Heart left ventricle (tissue), 13 donors: ENCODE measurements at regions not wholly inside any gene's neighbourhood (a gene's known extent, or its start where the extent isn't known, plus 50 kb on each side); places are given as distances from the start of the nearest gene placed in this dataset.

Source experiments
- POLR2A ChIP-seq, 2 donors: fragments of 450-650 bp; IDR thresholded peaks; one replicate each; pipeline ENCODE4 v1.6.1; 2017; ENCODE audit warnings: antibody characterized with exemption in 2 of 2, mild to moderate bottlenecking in 2 of 2, moderate library complexity in 2 of 2
- TF ChIP-seq, protein P1 (sequence below), 12 donors: fragments of 200-600 bp; sonication (generic) in 4 of 12; IDR thresholded peaks; one replicate each; pipeline versions ENCODE4 v1.5.0 to v1.8.0; 2018 to 2022; ENCODE audit warnings: antibody characterized with exemption in 12 of 12, mild to moderate bottlenecking in 5 of 12
- donor health status: ischemic (EF 13 %, LVEDD 7.1; RV severe dilation, severe dysfunction).
- donor health status: DM: no; HTN: yes; CAD: no.
- donor health status: DM: no; HTN: no; CAD: no.
- donor health status: ischemic (EF 25% LVEDD 6.9; RV normal size, moderate dysfunction).
- donor health status: ischemic (EF 25% LVEDD 5.7; RV mildly dilated, moderate dysfunction).
- donor health status: ischemic (EF 35%, LVEDD 5.7; RV mildly dilated, moderate dysfunction).
- donor health status: nonischemic (EF 11% LVEDD 7.7; RV severe dilation, severe dysfunction).
- donor health status: DM: yes; HTN: yes; CAD: no.
- donor health status: PGD.
- donor health status: ischemic (EF 29% LVEDD 5.4; RV normal size, mild dysfunction).
- donor health status: nonischemic (EF 23%, LVEDD 6.1; RV moderate dilation, normal function).

DNA sequence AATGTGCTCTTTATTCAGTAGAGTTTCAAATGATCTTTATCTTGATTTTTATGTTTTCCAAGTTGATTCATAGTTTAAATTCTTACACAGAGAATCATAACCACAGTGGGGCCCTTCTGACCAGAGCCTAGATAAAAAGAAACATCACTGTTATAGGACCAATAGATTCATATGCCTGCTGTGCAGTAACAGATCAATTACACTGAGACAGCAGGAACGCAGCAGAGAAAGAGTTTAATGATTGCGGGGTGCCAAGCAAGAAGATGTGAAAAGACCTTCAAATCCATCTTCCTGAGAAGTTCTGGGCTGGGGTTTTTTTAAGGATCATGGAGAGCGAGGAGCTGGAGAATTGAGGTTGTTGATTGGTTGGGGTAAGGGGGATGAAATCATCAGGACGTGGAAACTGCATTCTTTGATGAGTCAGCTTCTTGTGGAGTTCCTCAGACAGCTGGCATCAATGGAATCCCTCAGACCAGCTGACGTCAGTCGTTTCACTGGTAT is 346.6 kb downstream of the TBC1D4 start:
- TF ChIP-seq, protein P1, sequence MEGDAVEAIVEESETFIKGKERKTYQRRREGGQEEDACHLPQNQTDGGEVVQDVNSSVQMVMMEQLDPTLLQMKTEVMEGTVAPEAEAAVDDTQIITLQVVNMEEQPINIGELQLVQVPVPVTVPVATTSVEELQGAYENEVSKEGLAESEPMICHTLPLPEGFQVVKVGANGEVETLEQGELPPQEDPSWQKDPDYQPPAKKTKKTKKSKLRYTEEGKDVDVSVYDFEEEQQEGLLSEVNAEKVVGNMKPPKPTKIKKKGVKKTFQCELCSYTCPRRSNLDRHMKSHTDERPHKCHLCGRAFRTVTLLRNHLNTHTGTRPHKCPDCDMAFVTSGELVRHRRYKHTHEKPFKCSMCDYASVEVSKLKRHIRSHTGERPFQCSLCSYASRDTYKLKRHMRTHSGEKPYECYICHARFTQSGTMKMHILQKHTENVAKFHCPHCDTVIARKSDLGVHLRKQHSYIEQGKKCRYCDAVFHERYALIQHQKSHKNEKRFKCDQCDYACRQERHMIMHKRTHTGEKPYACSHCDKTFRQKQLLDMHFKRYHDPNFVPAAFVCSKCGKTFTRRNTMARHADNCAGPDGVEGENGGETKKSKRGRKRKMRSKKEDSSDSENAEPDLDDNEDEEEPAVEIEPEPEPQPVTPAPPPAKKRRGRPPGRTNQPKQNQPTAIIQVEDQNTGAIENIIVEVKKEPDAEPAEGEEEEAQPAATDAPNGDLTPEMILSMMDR (IDR thresholded peaks at IDR 0.05): no peak
- no peak for TF ChIP-seq POLR2A (IDR thresholded peaks at IDR 0.05)
